NCI-H345 treated with DMSO at 0.1 percent for 48 hours (cell line): ENCODE measurements at regions not wholly inside any gene's neighbourhood (a gene's known extent, or its start where the extent isn't known, plus 50 kb on each side); places are given as distances from the start of the nearest gene placed in this dataset.
A peak's percentile ranks its signal among the peaks of the same experiment; 100 is the strongest.
"Not testable (repeated sequence)": the region's sequence is repeated elsewhere in the genome, so short reads cannot be mapped to it uniquely, and the experiment has no call there.

Experiments
- DNase-seq: peaks from one replicate; lab custom pipeline; 2025; ENCODE audit not compliant: unreplicated experiment; lab: John Stamatoyannopoulos, UW

DNA sequence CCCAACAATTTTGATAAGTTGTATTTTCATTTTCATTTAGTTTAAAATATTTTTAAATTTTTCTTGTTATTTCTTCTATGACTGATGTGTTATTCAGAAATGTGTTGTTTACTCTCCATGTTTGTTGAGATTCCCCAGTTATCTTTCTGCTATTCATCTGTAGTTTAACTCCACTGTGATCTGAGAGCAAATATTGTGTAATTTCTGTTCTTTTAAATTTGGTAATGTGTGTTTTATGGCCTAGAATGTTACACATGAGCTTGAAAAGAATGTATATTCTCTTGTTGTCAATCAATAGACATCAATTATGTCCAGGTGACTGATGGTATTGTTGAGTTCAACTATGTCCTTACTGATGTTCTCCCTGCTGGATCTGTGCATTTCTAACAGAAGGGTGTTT is 188.2 kb downstream of the CYP26B1 start:
- DNase-seq, result no peak

- DNase-seq, result not testable (repeated sequence)
Observed at GRCh38 chr2:71958426-71958825, 189.2 kb downstream of the CYP26B1 start.

DNA sequence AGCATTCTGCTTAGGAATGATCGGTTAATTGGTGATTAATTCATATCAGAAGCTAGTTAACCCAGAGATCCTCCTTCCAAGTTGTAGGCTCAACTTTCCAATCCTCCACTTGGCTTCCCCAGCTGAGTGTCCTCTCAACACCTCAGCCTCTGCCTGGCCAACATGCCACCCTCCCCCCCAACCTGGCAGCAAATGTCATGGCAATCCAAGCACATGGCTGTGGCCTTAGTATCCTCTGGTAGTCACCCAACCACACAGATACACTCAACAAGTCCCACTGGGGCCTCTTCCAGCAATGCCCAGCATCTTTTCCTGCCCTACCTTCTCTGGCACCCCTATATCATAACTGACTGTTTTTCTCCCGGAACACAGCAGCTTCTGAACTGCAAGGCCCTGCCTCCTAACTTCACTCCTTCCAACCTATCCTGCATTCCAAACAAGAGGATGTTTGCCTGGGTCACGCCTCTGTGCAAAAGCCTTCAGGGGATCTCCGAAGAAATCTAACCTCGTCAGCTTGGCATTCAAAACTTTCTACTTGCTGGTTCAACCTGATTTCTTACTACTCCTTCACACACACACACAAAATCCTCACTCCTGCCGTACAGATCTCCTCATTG is 195.0 kb downstream of the CYP26B1 start:
- DNase-seq, result no peak

GRCh38 chr2:71951718-71952404 is 195.8 kb downstream of the CYP26B1 start:
- no peak for DNase-seq

GRCh38 chr2:71951083-71951468 is 196.6 kb downstream of the CYP26B1 start:
- no peak for DNase-seq

DNA sequence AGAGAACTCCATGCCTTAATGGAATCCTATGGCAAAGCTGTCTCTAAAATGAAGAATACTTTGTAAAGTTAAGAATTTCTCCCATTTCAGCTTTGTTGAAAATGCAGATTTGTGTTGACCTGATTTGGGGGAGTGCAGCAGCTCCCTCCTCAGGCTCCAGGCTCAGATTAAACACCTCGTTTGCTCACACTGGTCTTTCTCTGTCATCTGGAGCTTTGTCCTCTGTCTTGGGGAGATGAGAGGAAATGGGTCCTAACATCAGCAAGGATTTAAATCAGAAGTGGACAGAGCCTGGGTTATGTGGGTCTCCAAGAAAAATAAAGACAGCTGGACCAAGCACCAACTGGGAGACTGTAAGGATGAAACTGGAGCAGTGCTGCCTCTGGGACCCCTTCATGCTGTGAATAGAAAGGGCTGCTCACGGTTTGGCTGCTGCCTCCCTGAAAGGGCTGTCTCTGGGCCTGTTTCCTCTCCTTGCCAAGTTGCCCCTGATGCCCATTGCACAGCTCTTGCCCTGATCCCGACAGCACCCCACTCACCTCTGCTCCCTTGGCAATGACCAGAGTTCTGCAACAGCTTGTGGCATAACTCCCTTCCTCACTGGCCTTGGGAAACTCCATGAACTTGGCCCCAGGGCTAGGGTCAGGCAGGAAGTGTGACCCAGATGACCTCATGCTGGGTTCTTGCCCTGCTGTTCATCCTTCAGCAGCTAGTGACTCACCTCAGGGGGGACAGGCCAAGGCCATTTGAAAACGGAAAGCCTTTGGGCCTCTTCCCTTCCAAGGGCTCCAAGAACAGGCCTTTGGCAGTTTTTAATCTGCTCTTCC is 197.2 kb downstream of the CYP26B1 start:
- DNase-seq, result no peak

- DNase-seq, result no peak
Observed at GRCh38 chr2:71949537-71949798, 198.2 kb downstream of the CYP26B1 start.

DNA sequence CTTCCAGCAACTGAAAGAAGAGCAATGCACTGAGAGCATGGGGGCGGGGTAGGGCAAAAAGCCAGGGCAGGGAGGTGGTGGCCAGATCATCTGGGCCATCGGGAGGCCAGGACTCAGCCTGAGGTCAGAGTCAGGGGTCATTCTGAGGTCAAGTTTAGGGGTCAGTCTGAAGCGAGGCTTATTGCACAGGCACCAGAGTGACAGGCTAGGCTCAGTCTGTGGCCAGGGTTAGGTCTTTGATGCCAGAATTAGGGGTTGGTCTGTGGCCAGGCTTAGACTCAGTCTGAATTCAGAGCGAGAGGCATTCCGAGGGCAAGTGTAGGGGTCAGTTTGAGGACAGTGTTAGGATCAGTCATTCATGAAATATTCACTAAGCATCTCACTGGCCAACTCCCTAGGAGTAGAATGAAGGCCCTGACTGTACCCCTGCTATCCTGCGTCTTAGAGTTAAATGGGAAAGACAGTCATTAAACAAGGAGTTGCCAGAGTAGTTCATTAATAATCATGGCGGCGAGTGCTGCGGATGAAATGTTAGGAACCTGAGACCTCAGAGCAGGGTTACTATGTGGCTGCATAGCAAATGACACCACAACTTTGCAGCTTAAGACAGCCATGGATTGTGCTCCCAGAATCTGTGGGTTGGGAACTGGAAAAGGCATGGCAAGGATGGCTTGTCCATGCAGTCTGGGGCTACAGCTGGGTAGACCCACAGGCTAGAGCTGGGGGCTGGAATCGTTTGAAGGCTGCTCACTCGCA is 198.7 kb downstream of the CYP26B1 start:
- DNase-seq, result no peak

GRCh38 chr2:71947809-71948208 is 199.9 kb downstream of the CYP26B1 start:
- DNase-seq, result no peak

DNA sequence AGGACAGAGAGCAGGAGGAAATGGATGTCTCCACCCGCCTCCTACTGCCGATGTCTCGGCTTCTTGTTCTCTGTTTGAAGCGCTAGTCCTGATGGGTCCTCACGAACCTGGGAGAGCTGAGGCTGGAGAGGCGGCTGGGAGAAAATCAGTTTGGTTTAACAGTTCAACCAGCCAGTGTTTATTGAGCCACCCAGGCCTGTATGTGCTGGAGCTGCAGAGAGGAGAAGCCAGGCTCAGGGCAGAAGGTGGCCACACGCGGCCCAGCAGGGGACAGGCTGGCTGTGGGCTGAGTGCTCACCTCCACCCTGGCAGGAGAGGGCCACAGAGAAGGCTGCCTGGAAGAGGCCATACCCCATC is 202.1 kb downstream of the CYP26B1 start:
- no peak for DNase-seq

- DNase-seq, result no peak
Observed at GRCh38 chr2:71944806-71945602, 202.7 kb downstream of the CYP26B1 start.

DNA sequence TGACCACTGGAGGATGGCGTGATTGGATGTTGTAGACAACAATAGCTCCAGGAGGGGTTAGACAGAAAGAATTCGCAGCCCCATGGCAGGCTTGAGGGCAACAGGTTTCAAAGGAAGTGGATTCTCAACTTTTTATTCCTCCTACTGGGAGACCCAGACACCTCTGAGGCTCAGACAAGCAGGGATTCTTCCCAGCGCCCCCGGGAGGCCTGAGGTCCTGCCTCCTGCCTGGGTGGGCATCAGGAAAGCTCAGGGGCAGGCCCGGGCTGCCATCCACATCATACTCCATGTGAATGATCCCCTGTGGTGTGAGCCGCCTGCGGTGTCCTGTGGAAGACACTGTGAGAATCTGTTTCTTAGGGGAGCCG is 203.5 kb downstream of the CYP26B1 start:
- DNase-seq, result no peak

GRCh38 chr2:71943238-71944182 is 204.2 kb downstream of the CYP26B1 start:
- no peak for DNase-seq

DNA sequence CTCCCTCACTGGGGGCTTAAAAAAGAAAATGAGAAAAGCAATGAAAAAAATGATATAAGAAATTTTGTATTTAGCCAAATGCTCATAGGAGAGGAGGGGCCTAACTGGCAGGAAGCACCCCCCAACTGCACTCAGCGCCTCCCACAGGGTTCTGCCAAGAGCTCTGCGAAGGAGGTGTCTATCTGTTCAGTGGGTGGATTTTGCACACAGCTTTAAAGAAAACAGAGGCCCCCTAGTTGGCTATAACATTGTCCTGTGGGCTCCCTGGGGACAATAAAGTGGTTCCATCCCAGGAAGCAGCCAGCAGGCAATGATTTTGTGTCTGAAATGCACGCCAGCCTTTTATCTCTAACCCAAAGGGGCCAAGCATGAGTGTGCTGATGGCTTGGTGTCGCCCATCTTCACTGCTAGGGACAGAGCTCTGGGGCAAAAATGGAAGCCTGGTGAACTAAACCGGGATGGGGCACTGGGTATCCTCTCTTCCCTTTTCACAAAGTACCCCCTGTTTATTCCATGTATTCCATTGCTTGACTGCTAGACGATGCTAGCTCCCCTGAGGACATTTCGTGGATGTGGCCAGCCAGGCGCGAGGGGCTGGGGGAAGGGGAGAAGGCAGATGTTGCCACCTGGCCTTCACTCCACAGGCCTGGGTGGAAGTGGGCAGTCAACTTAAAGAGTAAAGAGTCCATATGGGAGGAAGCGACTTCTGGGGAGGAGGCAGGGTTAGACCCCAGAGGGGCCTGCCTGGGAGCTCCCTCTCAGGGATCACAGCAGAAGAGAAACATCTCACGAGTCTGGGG is 205.7 kb downstream of the CYP26B1 start:
- DNase-seq, result peak; percentile 72

GRCh38 chr2:71940695-71941094 is 207.0 kb downstream of the CYP26B1 start:
- no peak for DNase-seq

- no peak for DNase-seq
Observed at GRCh38 chr2:71939588-71940535, 207.8 kb downstream of the CYP26B1 start.

- DNase-seq, result no peak
Observed at GRCh38 chr2:71938659-71939587, 208.7 kb downstream of the CYP26B1 start.
